NCI-H748 (cell line): ENCODE measurements at regions not wholly inside any gene's neighbourhood (a gene's known extent, or its start where the extent isn't known, plus 50 kb on each side); places are given as distances from the start of the nearest gene placed in this dataset.

Experiments
- DNase-seq: peaks from one replicate; lab custom pipeline; 2025; ENCODE audit not compliant: unreplicated experiment; lab: John Stamatoyannopoulos, UW

- DNase-seq = peak; percentile 95
These were observed 171.2 kb upstream of the COL1A2 start for GRCh38 chr7:94223375-94224084.

DNA sequence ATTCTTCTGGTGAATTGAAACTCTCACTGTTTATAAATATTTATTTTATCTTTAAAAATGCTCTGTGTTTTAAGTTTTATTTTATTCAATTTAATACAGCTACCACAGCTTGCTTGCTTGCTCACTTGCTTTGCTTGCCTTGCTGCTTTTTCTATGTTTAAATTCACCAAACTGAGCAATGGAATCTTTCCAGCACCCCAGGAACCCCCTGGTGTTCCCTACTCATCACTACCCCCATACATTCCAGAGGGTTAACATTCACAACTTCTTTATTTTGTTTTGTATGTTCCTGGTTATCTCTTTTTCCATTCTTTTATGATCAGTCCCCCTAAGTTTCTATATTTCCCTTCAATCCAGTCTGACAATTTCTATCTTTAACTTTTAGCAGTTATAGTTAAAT, 166.5 kb upstream of the COL1A2 start:
- DNase-seq = no peak

- DNase-seq = no peak
These were observed 166.0 kb upstream of the COL1A2 start for GRCh38 chr7:94228678-94229077.

DNA sequence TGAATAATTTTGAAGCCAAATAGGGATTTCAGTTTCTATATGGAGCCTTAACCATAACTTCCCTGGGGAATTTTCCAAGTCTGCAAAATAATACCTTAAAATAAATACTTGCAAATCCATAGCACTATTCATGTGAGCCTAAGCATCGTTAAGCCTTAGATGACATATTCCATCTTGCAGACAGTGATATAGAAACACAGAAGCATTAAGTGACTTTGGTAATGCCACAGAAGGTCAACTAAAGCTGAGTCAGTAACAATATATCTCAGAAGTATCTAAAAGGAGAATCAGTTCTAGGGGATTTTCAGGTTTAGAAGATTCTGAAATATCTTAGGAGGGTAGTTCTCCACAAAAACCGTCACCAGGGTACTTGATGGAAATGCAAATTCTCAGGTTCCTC, 163.4 kb upstream of the COL1A2 start:
- DNase-seq = no peak

GRCh38 chr7:94236960-94237359, 157.7 kb upstream of the COL1A2 start:
- no peak for DNase-seq

DNA sequence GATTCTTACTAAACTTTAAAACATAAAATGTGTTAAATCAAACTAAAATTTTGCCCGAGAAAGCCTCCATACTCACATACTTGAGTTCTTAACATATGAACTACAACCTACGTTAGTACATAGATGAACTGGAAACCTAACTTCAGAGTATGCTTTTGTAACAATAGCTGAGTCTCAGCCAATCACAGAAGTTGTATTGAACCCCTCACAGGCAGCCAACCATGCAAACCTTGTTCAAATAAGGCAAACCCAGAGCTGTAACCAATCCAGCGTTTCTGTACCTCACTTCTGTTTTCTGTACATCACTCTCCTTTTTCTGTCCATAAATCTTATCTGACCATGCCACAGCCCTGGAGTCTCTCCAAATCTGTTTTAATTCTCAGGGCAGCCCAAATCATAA, 157.3 kb upstream of the COL1A2 start:
- no peak for DNase-seq

DNA sequence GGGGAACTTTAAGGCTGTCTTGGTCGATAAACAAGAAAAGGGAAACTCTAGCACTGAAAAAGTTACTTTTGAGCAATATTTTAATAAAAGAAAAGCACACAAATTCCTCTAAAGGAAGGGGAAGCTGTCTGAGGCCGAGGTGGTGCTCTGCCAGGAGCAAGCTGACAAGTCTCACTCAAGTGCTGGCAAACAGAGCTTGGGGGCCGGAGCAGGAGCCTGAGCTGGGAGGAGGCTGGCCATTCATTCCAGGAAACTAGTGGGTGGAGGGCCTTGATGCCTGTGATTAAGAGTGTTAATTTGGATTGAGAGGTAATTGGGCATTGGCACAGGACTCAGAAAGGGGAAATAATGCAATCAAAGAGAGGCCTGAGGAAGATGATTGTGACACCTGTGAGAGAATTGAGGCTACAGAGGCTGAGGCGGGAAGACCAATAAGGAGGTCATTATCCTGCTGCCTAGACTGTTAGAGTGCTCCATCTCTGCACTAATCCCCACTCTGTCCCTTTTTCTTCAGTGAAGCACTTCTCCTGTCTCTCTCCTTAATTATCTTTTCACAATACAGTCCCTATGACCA, 154.9 kb upstream of the COL1A2 start:
- DNase-seq = peak; percentile 54

DNA sequence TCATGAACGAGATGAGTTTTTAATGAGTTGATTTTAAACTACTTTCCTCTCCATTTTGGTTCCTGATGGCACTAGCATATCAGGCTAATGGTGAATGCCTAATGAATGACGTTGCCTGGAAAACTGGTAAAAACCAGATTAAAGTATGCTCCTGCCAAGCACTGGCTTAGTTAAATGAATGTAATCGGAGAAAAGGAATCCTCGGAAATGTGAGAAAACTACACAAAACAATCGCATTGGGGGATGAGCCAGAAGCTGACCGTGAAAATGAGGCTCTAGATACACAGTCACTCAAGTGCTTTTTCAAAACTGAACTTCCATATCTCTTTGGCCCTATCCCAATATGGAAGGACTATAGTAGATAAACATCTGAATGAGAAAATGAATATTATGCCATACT, 153.8 kb upstream of the COL1A2 start:
- no peak for DNase-seq

DNA sequence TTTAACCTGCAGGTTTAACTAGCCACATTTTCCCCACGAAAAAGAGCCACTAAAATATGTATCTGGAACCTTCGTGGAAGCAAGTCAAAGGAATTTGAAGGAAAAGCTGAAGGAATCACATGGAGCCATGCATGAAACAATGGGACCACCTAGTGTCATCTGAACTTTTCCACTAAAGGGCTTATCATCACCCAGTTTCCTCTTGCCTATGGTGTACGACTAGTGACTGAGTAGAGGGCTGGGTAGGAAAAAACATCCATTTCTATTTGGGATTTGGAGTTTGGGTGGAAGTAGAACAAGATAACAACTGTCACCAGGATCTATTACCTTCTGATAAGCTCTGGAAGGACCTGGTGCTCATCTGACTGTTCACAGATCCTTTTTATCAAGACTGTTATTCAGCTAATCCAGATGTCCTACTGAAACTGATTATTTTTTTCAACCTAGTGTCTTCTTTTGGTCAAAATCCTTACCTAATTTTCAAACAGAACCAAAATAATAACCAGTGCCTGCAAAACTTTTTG, 153.2 kb upstream of the COL1A2 start:
- no peak for DNase-seq

GRCh38 chr7:94243066-94243711, 151.5 kb upstream of the COL1A2 start:
- DNase-seq = no peak

DNA sequence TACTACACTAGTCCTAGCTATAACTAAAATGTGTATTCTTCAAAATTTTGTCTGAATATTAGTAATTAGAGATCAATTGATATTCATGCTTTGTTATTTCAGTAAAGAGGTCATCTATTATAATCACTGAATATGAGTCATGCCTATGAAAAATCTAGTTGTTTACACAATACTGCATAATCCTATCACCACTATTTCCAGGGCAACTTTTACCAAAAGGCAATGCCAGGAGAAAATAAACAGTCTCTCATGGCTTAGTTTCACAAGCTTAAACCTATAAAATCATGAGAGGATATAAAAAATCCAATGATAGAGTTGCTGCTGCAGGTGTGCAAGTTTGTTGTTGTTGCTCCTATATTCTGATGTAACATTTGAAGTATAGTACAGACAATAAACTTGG, 149.9 kb upstream of the COL1A2 start:
- no peak for DNase-seq

DNA sequence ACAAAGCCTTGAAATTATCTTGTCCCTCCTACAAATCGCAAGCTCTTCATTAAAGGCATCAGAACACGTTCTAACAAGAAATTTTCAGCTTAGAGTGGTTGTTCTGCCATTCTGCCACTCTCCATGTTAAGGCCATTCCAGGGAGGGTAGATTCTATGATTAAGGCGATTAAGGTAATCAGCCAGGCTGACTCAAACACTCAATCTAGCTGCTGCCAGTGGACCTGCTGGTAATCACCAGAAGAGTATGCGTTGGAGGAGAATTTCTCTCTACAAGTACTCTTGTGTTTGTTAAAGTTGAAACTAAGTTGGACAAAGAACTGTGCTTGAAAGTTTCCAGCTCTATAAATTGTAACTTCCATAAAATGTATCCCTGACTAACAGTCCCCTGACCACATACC, 149.2 kb upstream of the COL1A2 start:
- no peak for DNase-seq

- DNase-seq = no peak
These were observed 146.7 kb upstream of the COL1A2 start for GRCh38 chr7:94247970-94248369.

- no peak for DNase-seq
These were observed 145.1 kb upstream of the COL1A2 start for GRCh38 chr7:94249631-94250030.

DNA sequence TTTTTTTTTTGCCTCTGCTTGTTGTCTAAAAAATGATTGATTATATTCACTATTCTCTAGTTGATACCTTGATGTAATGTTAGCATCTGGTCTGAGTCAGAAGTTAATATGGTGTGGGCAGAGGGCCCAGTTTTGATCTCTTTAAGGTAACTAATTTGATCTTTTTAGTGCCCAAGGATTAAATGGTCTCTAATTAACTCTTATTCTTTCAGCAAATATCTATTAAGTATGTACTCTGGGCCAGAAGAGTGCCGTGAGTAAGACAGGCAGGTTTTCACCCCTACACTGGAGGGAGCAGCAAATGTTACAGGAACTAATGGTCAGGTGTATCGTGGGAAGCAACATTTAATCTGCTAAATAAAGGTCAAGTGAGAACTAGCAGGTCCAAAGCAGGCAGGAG, 144.6 kb upstream of the COL1A2 start:
- DNase-seq = peak; percentile 21

GRCh38 chr7:94250987-94251386, 143.7 kb upstream of the COL1A2 start:
- DNase-seq = peak; percentile 14

- DNase-seq = no peak
These were observed 142.6 kb upstream of the COL1A2 start for GRCh38 chr7:94252124-94252523.

GRCh38 chr7:94252971-94253370, 141.7 kb upstream of the COL1A2 start:
- DNase-seq = no peak

DNA sequence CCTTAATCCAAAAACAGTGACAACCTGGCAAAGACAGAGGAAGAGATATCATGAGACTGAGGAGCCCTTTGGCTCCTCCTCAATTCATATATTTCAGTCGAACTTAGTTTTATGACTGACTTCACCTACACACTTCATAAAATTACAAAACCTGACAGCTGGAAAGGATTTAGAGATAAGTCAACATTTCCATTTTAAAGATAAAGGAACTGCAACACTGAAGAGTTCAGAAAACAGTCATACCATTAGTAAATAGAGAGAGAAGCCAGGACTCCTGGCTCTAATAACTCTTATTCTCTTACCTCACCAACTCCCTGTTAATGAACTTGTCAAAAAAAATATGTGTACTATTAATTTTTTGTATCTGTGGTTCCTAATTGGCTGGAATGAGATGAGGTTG, 141.0 kb upstream of the COL1A2 start:
- no peak for DNase-seq

DNA sequence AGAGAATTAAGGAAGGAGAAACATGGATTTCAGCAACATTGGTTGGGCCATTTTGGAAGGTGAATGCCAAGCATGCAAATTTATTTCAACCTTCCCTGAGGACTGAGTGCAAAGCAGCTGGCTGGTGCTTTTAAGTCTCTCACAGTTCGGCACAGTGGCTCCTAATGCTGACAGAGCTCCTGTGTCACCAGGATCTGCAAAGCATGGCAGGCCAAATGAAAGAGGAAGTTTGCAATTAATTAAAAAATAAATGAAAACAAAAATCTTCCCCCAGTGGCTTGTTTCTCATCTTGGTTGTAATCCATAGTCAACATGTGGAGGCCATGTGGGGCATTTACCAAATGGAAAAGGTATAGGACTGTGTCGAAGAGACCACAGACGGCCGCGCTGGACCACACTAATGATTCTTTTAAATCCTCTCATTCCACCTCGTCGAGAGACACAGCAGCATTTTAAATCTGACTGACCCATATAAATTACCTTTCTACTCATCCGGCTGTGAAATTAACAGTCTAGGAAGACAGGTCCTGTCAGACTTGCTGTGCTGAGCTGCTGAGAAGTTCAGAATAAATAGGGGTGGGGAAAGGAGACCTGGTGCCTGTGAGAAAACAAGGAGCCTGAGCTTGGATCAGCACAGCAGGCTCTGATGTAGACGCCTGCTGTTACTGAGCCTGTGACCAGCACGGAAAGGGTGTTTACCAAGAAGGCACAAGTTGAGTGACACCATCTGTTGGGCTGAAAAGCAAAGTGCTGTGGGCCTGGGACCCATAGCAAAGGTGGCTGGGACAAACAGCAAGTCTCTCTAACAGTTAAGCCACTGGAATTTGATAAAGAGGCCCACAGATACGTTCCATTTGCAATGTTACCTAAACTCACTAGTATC, 136.0 kb upstream of the COL1A2 start:
- DNase-seq = no peak

DNA sequence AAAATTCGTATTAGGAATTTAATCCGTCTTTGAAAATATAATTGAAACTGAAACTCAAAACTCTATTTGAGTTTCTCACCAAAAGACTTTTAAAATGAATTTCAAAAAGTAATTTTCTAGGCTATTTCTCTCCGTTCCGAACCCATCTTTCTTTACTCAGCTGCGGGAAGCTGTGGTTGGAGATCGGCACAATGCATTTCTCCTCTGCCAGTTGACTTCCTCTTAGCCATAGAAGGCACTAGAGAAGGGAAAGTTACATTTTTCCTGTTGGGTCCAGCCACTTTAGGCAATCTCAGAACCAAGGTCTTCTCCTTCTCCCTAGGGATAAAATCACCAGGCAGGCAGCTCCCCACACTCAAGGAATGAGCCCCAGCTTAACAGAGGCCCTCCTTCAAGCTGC, 133.6 kb upstream of the COL1A2 start:
- no peak for DNase-seq
